ENCODE measurements at regions not wholly inside any gene's neighbourhood (a gene's known extent, or its start where the extent isn't known, plus 50 kb on each side); places are given as distances from the start of the nearest gene placed in this dataset.
A peak's percentile ranks its signal among the peaks of the same experiment; 100 is the strongest.

DNA sequence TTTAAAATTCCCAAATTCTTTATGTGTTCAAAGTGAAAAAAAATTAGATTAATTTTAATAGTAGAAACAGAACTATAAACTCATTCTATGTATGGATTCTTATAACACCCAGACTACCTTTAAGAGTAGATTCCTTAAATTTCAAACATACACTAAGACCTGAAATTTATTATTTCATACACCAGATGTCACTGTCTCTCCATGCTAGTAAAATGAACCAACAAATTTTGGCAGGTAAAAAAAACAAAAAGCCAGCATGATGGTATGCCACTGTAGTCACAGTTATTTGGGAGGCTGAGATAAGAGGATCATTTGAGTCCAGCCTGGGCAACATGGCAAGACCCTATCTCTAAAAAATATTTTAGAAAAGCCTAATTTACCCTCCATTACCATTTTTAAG lies 461.3 kb upstream of the NAALADL2 start:
- Histone ChIP-seq H3K27ac (no peak overlapping the region), H3K4me3 (no peak overlapping the region)

DNA sequence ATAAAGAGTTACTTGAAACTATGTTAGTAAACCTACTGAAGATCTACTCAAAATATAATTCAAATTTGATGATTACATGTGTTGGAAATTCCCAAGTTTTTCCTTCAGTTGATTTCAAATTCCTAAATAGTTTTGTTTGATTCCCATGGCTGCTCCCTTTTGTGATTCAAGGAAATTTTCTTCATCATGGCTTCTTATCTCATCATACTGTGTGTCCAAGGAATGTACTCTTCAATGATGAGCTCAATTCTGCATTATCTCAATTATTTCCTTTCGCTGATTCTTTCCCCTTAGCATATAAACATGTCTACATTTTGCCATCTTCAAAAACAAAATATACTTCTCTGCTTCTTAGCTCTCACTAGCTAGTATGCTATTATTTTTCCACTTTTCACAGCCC lies 460.4 kb upstream of the NAALADL2 start:
- Histone ChIP-seq H3K27ac (no peak overlapping the region), H3K4me3 (no peak overlapping the region)

DNA sequence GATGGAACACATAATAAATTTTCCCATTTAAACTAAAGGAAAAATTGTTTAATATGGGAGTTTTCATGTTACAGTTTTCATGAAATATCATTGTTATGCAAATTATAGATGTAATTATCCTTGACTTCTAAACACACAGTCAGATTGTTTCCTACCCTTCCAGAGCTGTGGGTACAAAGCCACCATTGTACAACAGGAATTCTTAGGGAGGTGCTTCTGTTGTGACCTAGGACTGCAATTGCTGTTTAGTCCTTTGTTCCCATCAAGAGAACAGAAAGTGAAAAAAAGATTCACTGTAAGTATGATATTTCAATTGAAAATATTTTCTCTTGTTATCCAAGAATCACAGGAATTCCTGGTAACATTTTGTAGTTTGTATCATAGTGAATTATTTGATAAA lies 455.3 kb upstream of the NAALADL2 start:
- no peak overlapping the region for H3K4me3 ChIP-seq
- no peak overlapping the region for H3K27ac ChIP-seq

- Histone ChIP-seq H3K4me3 (no peak overlapping the region), H3K27ac (no peak overlapping the region)
These were observed 450.8 kb upstream of the NAALADL2 start for GRCh38 chr3:174408310-174408709.

GRCh38 chr3:174409086-174409743 lies 449.9 kb upstream of the NAALADL2 start:
- no peak overlapping the region for H3K4me3 ChIP-seq
- no peak overlapping the region for H3K27ac ChIP-seq

GRCh38 chr3:174413062-174413912 lies 445.8 kb upstream of the NAALADL2 start:
- Histone ChIP-seq H3K27ac (no peak overlapping the region), H3K4me3 (no peak overlapping the region)

- no peak overlapping the region for H3K27ac ChIP-seq
- no peak overlapping the region for H3K4me3 ChIP-seq
These were observed 444.2 kb upstream of the NAALADL2 start for GRCh38 chr3:174414902-174415301.

DNA sequence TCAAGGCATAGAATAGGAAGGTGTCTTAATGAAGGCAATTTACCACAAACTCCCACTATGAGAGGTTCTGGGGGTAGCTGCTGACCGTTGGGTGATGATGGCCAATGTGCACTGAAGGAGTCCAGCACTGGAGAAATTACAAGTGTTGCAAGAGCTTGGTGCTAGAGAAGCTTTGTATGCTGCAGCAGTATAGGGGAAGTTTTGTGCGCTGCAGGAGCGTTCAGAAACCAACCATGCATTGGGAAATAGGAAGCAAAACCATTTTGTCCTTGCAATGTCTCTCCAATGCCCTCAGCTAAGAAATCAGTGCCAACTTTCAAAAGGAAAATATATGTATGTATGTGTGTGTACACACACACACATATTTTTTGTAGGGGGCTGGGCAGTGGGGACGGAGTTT lies 441.6 kb upstream of the NAALADL2 start:
- Histone ChIP-seq H3K27ac (no peak overlapping the region), H3K4me3 (no peak overlapping the region)

- Histone ChIP-seq H3K4me3 (no peak overlapping the region), H3K27ac (no peak overlapping the region)
These were observed 439.9 kb upstream of the NAALADL2 start for GRCh38 chr3:174419216-174419615.

DNA sequence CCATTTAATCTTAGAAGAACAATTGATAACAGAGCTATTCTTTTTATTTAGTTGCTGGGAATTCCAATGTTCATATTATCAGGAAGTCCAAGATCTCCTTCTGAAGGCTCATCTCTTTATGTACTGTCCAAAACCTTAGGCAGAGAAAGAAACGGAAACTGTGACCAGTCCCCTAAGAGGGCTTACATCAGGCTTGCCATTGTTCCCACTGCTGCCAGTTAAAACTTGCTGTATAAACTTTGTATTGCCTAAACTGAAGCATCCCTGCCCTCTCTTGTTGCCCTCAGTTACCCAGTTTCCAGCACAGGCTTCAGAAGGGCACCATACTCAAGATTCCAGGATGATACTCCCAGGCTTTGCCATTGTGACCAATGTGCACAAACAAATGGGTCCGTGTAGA lies 435.2 kb upstream of the NAALADL2 start:
- Histone ChIP-seq H3K27ac (no peak overlapping the region), H3K4me3 (no peak overlapping the region)

GRCh38 chr3:174424656-174425055 lies 434.5 kb upstream of the NAALADL2 start:
- no peak overlapping the region for H3K4me3 ChIP-seq

GRCh38 chr3:174425422-174425821 lies 433.7 kb upstream of the NAALADL2 start:
- no peak overlapping the region for H3K27ac ChIP-seq
- H3K4me3 ChIP-seq, result no peak overlapping the region

More at GRCh38 chr3:174424656-174425055, 434.5 kb upstream of the NAALADL2 start:
- no peak overlapping the region for H3K27ac ChIP-seq

DNA sequence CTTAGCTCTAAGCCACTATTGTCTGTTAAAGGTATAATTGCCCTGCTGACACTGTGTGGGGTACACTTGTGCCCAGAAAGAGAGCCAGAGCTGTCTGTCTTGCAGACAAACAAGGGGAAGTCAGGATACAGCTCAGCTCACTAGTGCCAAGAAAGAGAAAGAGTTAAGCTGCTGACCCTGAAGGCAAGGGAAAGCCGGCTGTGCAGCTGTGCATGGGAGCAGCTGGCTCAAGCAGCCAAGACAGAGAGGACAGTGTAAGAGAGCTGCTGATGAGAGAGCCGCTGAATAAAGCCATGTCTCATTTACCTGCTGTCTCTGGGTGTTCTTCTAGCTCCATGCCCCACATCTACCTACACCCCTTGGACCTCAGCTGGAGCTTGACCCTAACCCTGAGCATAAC lies 428.1 kb upstream of the NAALADL2 start:
- Histone ChIP-seq H3K27ac (no peak overlapping the region), H3K4me3 (no peak overlapping the region)

DNA sequence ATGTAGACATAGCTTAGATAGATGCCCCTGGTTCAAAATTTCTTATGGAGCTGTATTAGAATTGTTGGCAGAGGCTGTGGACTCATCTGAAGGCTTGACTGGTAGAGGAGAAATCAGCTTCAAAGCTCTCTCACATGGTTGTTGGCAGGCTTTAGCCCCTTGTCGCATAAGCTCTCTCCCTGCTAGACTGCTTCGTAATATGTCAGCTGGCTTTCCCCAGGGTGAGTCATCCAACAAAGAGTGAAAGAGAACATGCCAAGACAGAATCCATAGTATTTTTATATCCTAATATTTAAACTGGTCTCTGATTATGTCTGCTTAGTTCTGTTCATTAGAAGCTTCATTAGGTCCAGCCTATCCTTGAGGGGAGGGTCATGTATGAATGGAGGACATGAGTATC lies 427.4 kb upstream of the NAALADL2 start:
- Histone ChIP-seq H3K27ac (no peak overlapping the region), H3K4me3 (no peak overlapping the region)

DNA sequence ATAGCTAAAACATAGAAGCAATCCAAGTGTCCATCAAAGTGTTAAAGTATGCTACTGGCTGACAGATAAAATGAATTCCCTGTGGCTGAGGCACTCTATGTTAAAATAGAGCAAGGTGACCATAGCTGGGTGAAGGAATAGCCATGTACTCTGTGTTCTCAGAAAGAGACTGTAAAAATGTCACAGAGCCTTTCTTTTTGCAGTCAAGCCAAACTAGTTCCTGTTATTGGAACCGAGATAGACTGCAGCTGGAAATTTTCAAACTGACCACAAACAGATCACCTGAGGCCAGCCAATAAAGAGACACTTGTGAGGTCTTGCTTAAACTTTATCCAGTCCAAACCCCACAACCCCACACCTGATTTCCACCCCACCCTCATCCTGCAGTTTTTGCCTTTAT lies 422.8 kb upstream of the NAALADL2 start:
- Histone ChIP-seq H3K27ac (no peak overlapping the region), H3K4me3 (no peak overlapping the region)

DNA sequence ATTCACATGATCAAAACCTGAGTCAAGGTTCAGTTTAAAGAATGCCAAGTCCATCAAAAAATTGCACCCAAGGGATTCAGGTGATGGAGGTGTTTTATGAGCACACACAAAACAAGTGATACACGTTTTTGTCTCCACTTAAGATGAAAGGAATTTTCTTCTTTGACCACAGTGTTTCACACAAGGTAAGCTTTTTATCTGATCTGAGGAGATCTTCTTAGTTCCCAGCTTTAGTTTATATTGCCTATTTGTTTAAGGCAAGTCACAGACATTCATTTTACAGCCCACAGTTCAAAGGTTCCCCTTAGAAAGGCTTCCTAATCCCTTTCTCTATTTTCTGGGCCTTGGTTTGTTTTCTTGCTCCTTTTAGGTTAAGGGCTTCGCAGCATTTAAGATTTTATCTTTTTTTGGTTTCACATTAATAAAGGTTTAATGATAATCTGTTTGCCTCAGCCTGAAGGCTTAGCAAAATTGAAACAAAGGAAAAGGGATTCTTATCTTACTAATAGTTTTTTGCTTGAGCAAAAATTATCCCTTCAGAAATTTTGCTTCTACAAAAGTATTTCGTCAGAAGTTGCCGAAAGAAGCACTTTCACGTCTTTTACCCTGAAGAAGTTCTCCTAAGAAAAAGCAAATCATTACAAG lies 420.5 kb upstream of the NAALADL2 start:
- H3K4me3 ChIP-seq, result no peak overlapping the region
- peak overlapping the region in 18 of 21 experiments; percentile 6 to 99 (median 76) for H3K27ac ChIP-seq

GRCh38 chr3:174439331-174440252 lies 419.5 kb upstream of the NAALADL2 start:
- peak overlapping the region in 20 of 21 experiments; percentile 10 to 99 (median 96) for H3K27ac ChIP-seq
- H3K4me3 ChIP-seq, result peak overlapping the region; percentile 58 to 73 (median 66)

DNA sequence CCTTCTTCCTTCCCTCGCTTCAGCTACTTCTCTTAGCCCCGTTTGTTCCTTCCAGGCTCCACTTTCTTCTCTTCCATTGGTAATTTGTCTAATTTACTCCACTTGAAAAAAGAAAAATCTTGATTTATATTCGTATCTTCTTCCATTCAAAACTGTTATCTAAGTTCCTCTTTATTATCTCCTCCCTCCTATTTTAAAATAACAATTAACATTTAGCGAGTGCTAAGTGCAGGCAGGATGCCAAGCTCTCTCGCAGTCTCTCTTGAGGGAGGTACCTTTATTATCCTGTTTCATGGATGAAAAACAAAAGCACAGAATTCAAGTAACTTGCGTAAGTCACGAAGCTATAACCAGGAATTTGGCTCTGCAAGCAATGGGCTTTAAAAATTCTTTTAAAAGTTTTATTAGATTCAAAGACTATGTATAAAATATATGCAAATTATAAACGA lies 418.9 kb upstream of the NAALADL2 start:
- H3K4me3 ChIP-seq, result peak overlapping the region; percentile 58 to 73 (median 66)
- H3K27ac ChIP-seq, result peak overlapping the region in 19 of 21 experiments; percentile 76 to 99 (median 96)

GRCh38 chr3:174440741-174441587 lies 418.2 kb upstream of the NAALADL2 start:
- peak overlapping the region; percentile 58 to 73 (median 66) for H3K4me3 ChIP-seq

More at GRCh38 chr3:174440741-174441587, 418.2 kb upstream of the NAALADL2 start:
- peak overlapping the region; percentile 87 to 99 (median 96) for H3K27ac ChIP-seq

Measured in skin epidermis (tissue), 12 donors.